ENCODE measurements at regions not wholly inside any gene's neighbourhood (a gene's known extent, or its start where the extent isn't known, plus 50 kb on each side); places are given as distances from the start of the nearest gene placed in this dataset.

DNA sequence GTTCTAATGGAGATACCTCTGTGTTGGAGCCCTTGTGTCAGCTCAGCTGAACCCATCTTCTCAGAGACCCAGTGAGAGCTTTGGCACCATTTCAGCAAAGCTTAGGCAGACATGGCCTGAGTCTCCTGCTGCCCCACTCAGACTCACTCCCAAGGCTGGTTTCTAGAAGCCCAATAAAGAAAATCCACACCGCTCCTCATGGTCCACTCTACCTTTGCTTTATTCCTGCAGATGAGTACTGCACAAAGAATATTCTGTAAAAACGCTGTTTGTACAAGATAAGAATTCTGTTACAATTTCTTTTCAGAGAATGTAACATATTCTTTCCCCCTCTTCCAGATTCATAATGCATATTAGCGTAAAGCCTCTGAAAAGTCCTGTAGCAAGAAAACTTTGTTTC is 129.3 kb downstream of the C5orf15 start:
- FAIRE-seq = no peak

DNA sequence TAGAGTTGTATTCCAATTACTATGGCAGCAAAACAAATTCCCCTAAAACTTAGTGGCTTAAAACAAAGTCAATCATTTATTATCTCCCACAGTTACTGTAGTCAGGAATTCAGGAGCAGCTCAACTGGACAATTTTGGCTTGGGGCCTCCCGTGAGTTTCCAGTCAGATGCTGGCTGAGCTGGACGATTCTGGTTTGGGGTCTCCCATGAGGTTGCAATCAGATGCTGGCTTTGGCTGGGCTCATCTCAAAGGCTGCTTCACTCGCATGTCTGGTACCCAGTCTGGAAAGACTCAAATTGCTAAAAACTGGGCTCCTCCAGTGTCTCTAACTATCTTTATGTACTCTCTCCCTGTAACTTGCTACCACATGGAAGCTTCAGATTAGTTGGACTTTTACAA is 130.1 kb downstream of the C5orf15 start:
- no peak for FAIRE-seq
- DNase-seq (ENCODE audit: extremely low spot score, insufficient read length, low read depth) = no peak

More for the DNA sequence above, 129.3 kb downstream of the C5orf15 start:
- no peak for DNase-seq (ENCODE audit: extremely low spot score, insufficient read length, low read depth)

DNA sequence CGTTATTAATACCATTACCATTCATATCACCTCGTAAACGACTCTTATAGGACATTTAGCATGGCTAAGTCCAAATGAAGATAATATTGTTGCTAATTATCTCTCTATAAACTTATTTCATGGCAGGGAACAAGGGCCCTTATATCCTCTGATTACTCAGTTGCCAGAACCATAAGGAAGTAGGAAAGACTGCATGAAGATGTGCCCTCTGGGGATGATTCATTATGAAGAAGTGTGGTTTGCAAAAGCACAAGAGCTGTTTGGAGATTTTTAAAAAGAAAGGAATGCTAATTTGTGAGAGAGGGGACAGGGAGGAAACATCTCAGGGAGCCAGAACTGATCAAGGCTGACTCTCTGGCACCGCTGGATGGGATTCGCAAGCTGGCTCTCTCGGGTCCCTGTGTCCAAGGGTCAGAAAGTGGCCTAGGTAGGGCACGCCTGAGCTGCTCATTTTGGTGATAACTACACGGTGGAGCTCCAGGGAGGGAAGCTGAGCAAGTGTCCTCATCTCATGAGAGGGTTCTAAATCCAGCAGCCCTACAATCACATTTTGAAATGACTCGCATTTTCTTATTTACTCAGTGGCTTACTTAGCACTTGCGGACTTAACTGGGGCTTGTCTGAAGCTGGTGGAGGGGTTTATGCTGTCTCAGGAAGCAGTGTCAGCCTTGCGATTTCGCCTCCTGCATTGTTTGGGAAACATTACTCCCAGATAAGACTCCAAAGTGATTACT is 136.8 kb downstream of the C5orf15 start:
- DNase-seq (ENCODE audit: extremely low spot score, insufficient read length, low read depth) (no peak), FAIRE-seq (no peak)

DNA sequence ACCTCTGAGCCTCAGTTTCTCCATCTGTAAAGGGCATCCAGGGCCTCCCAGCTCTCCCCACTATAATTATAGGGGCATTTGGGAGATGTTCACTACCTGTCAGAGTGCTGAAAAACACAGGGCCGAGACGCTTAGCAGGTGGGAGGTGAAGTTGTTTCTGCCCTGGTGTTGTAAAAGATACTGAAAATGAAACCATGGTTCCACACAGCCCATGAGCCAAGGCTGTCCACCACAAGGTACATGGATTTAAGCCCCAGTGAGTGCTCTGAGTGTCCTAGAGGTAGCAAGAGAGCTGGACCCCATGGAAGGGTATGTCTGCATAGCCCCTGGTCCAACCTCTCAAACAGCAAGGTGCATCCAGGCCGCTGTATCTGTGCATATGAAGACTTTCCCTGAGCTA is 137.5 kb downstream of the C5orf15 start:
- FAIRE-seq (peak; percentile 70), DNase-seq (ENCODE audit: extremely low spot score, insufficient read length, low read depth) (no peak)

DNA sequence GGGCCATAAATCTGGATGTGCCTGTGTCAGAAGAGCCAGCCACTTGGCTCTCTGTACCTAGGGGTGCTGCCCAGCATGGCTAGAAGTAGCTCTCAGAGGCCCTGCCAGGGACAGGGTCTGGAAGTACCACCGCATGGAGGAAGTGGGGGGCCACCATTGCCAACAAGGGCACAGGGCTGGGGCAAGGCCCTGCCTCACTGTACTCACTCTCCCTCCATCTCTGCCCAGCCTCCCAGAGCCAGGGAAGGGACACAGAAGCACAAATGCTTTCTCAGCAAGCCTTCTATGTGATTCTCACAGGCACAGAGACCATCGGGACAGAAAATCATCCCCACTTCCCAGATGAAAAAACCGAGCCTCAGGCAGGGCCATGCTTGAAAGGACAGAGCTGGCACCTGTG is 138.1 kb downstream of the C5orf15 start:
- FAIRE-seq = no peak
- no peak for DNase-seq (ENCODE audit: extremely low spot score, insufficient read length, low read depth)

DNA sequence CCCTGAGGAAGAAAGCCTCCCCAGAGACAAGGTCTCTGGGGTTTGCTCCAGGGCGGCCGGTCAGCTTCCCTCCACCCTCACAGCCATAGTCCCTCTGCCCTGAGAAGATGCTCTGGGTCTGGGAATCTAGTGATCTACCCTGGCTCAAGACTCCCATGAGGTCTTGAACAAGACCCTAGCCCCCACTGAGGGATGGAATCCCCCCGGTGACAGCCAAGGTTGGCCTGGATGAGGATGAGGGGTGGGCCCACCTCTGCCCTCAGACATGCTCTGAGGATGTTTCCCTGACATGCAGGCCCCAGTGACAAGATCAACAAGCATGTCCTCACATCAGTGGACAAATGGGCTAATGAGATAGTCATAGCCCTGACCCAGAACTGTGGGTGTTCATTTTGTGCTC is 138.6 kb downstream of the C5orf15 start:
- FAIRE-seq (no peak), DNase-seq (ENCODE audit: extremely low spot score, insufficient read length, low read depth) (no peak)

DNA sequence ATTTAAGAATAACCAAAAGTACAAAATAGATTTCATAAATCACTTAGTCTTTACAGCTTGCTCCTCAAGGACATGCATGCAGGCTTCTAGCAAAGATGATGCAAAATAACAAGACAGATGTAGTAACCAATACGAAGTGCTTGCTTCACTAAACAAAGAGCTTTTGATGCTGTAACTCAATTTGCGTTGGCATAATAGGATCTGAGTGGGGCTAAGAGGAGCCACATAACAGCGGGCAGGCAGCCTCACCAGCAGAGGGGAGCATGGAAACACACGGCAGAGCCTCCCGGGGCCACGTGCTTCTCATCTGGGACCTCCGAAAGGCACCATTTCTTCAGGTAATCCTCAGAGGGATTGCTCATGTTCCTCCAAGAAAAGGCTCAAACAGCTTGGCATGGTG is 139.7 kb downstream of the C5orf15 start:
- FAIRE-seq = no peak
- no peak for DNase-seq (ENCODE audit: extremely low spot score, insufficient read length, low read depth)

DNA sequence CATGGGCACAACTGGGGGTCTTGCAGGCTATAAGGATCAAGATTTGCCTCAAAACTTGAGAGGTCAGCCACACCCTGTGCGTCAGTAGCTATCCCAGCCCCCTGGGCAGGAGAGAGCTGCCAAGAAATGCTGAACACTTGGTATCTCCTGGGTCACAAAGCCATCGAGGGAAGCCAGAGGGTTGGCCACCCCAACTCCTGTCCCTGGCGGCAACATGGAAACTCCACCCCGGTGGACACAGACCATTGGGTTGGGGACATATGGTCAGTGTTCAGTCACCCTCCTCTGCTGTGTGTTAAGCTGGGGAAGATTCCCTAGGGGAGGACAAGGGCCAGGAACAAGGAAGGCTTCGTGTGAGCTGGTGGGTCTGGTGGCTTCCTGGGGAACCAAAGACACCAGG is 140.6 kb downstream of the C5orf15 start:
- DNase-seq (ENCODE audit: extremely low spot score, insufficient read length, low read depth) (no peak), FAIRE-seq (no peak)

DNA sequence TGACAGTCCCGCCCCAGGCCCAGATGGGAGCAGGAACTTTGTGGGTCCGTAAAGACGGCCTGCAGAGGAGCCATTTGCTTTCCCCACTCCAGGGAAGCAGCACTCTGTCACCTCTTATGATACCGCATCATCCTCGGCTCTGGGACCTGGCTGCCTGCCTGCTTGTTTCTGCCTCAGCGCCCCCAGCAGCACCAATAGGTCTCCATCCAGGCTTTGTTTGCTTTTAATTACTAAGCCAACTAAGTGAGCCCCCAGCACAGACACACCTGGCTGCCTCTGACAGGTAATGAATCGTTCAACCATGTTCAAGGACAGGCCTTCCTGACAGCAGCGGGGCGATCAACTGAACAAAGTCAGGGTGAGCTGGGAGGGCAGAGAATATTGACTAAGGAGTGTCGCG is 141.4 kb downstream of the C5orf15 start:
- FAIRE-seq (no peak), DNase-seq (ENCODE audit: extremely low spot score, insufficient read length, low read depth) (no peak)

DNA sequence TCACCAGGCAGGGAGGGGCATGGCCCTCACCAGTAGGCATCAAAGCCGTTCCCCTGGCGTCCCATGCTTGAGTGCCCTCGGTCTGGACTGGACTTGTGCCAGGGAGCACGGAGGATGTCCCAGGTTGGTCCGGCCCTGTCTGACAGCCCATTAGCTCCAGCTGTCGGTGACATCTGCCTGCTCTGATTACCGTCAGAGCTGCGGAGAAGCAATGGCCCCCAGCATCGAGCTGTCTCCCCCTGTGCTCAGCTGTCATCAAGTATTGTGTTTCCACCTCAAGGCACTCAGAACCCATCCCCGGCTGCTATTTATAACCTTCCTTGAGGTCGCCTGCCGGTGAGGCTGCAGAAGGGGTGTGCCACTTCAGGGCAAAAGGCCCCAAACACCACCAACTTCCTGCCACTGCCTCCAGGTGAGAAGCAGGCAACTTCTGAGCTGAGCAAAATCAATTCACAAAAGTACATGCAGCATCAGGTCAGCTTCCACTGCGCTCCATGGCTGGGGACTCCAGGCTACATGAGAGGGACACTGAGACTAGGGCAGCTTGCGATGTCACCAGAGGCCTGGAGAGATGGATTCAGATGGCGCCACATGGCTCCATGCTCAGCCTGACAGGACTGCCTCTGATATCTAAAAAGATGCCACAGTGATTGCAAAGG is 142.7 kb downstream of the C5orf15 start:
- FAIRE-seq (peak; percentile 21), DNase-seq (ENCODE audit: extremely low spot score, insufficient read length, low read depth) (peak; percentile 46)

DNA sequence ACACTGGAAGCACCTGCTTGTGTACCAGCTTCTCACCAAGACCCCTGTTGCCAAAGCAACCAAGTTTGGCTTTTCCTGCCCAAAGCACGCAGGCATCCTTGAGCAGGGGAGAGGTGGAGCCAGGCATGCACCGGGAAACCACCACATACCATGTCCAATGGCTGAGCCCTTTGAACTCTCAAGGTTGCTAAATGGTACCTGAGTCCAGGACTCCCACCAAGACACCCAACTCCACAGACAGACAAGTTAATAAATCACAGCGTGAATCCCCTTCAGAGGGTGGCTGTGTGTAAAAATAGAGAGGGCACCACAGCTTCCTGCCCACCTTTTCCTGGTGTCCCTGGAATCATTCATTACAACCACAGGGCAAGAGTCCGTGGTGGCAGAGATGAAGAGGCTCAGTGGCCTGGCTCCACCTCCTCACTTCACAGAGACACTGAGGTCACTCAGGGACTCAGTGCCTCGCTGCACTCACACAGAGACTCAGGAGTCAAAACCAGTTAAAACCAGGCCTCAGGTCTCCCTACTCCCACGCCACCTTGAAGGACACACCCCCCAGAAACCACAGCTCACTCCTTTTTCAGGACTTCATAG is 143.7 kb downstream of the C5orf15 start:
- FAIRE-seq (peak; percentile 99), DNase-seq (ENCODE audit: extremely low spot score, insufficient read length, low read depth) (peak; percentile 63)

DNA sequence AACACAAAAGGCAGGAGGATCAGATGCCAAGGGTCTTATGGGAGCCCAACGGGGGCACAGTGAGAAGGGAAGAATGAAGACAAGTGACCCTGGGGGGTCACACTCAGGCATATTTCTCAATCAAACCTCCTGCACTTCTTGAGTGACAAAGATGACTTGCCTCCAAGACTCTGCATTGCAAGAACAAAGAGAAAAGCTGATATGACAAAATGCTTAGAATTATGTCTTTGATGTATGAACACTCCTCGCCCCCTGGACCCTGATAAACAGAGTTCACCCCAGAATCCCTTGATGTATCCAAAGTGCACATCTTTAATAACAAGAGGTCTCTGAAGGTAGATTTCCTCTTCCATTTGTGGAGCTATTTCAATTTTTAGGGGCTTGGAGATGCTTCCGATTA is 146.5 kb downstream of the C5orf15 start:
- DNase-seq (ENCODE audit: extremely low spot score, insufficient read length, low read depth) = no peak
- FAIRE-seq = no peak

DNA sequence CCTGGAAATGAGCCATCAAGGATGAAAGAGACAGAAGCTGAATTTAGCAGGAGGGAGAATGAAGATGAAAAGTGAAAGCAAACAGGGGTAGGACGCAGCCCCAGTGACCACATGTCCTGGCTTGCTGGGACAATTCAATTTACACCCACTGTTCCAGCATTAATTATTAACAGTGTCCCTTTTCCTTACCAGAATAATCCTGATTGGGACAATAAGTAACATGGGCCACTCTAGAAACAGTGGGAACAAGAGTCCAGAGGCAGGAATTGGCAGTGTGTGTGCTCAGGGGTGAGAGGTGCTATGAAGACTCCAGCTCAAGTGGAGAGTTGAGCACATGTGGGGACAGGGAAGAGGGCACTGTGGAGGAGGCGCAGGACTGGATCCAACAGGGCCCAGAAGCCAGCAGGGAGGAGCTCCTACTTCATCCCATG is 147.1 kb downstream of the C5orf15 start:
- FAIRE-seq = peak; percentile 81
- no peak for DNase-seq (ENCODE audit: extremely low spot score, insufficient read length, low read depth)

DNA sequence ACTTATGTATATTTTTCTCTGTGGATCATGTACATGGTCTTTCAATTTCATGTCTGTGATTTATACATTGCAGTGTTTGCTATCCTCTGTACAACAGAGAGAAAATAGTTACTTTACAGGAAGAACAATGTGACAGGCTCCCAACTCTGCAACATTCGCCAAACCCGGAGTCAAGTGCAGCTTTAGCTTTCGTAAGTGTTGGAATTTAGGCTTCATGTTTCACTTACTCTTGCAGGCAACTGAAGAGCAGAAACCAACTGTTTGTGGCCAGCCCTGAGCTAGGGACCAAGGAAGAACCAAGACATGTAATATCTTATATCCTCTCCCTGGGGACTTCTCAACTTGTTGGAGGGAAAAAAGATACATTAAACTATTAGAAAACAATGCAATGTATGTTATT is 147.9 kb downstream of the C5orf15 start:
- DNase-seq (ENCODE audit: extremely low spot score, insufficient read length, low read depth) (no peak), FAIRE-seq (peak; percentile 26)

DNA sequence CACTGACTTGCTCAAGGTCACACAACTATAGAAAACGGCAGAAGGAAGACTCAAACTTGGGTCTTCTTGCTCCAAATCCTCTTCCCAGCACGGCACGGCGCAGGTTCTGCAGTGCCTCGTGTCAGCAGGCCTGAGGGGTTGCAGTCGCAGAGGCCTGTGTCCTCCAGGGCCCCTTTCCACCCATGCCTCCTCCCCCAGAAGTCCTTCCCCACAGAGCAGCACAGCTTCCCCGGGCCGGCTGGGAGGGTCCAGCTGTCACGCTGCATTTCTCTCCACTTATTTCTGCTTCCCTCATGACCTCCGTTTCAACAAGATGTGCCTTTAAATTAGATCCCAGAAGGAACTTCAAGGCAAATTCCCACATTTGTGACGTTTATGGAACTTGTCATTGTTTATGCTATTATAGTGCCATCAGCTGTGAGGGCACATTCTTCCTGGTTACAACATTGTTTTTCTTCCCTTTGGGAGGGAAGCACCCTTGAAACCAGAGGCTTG is 148.4 kb downstream of the C5orf15 start:
- DNase-seq (ENCODE audit: extremely low spot score, insufficient read length, low read depth) = no peak
- peak; percentile 50 for FAIRE-seq

DNA sequence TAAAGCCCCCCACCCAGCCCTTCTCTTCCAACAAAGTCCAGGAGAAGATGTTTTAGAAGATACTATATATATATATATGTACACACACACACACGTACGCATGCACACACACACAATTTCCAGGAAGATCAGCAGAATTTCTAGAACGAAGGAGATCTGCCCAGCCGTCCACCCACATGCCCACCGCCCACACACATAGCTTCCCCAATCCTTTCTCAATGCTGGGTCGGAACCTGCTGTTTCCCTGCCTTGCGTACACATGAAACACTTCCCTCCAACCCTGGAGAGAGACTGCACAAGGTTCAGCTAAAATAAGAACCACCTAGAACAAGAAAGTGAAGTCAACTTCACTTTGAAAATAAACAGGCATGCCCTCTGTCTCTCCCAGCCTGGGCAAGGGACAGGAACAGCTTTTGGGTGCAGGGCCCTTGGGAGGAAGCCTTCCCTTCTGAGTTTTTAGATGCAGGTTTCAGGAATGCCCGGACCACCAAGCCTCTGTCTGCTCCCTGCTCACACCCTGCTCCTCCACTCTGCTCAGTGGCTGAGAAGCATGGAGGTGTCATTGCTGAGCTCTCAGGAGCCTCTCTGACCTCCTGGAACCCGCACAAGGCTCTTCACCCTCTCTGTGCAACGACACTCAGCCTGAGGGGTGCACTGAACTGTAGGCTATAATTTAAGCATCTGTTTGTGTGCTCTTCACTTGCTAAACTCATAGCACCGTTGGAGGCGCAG is 149.4 kb downstream of the C5orf15 start:
- FAIRE-seq = no peak
- no peak for DNase-seq (ENCODE audit: extremely low spot score, insufficient read length, low read depth)

DNA sequence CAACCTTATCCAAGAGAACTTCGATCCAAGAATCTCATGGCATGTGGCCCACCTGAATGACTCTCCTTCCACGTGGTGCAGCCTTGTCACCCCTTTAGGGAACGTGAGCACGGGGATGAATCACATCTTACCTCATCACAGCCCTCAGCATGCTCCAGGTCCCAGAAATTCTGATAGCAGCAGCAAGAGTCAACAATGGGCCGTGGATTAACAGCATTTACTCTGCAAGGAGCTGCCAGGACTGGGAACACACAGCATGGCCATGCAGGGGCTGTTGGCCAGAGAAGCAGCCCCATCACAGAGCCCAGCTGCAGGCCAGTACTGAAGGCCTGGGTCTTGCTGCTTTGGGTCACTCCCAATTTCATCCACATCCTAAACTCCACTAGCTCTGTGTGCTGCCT is 150.4 kb downstream of the C5orf15 start:
- FAIRE-seq (no peak), DNase-seq (ENCODE audit: extremely low spot score, insufficient read length, low read depth) (no peak)

DNA sequence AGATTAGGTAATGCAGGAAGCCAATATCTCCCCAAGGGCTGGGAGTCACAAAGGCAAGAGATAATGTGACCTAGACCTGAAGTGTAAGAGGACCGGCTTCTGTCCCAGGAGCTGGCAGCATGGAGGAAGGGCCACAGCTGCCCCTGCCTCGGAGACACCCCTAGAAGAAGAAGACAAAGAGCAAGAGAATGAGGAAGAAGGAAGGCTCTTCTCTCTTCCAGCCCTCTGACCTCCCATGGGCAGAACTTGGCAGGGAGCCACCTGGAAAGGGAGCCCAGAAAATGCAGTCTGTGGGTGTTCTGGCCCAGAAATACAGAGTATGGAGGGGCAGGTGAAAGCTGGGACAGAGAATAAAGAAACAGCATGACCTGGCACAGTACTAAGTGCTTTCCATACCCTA is 151.0 kb downstream of the C5orf15 start:
- FAIRE-seq (no peak), DNase-seq (ENCODE audit: extremely low spot score, insufficient read length, low read depth) (no peak)

DNA sequence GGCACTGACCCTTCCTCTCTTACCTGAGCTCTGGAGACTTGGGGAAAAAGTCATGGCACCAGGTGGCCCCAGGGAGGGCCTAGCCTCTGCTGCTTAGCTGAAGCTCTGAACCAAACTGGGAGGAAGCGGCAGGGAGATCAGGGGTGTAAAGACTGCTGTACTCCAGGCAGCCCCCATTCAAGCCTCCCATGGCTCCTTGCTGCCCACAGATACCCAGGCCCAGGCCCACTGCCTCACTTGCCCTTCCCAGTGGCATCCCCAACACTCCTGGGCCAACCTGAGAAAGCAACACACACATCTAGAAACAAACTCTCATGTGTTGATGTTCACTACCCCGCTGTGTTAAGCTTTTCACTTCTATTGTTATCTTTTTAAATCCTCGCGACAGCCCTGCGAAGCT is 151.6 kb downstream of the C5orf15 start:
- FAIRE-seq = no peak
- no peak for DNase-seq (ENCODE audit: extremely low spot score, insufficient read length, low read depth)

DNA sequence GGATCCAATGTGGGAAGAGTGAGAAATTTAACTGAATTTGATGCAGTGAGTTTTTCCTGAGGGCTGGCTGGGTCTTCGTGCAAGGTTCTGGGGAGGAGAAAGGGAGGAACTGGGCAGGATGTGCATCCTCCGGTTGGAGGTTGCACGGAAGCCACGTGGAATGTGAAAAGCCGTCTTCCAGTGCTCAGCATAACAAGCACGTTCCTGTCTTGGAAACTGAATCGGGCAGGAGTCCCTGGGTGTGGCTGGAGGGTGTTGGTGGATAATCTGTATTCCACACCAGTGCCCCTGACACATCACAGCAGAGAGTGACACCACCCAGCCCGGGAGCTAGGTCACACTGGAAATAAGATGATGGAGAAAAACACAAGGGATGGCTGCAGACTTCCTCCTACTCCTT is 154.3 kb downstream of the C5orf15 start:
- FAIRE-seq = no peak
- DNase-seq (ENCODE audit: extremely low spot score, insufficient read length, low read depth) = no peak

DNA sequence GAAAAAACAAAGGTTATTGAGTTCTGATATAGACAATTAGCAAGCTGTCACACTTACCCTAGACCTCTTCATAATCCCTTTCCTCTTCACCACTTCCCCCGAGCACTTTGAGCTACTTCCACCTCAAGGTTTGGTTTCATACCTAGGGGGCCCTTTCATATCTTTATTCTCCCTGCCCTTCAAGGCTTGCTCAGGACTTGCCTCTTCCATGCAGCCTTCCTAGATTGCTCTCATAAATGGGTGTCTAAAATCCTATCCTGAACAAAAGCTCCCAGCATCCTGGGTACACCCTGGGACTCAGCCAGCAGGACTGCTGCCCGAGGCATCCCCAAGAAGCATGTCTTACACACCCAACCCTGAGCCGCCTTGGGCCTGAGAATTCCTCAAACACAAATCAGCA is 157.3 kb downstream of the C5orf15 start:
- DNase-seq (ENCODE audit: extremely low spot score, insufficient read length, low read depth) (no peak), FAIRE-seq (no peak)
